Endothelial cell of umbilical vein (primary cell): ENCODE measurements at regions not wholly inside any gene's neighbourhood (a gene's known extent, or its start where the extent isn't known, plus 50 kb on each side); places are given as distances from the start of the nearest gene placed in this dataset.
A peak's percentile ranks its signal among the peaks of the same experiment; 100 is the strongest.

Experiments
- BruUV-seq: library from RNA; stranded (reverse); fragments of 400-500 nt; replicated peaks from 2 replicates; lab custom pipeline; 2021; lab: Mats Ljungman, UMichigan
- CTCF ChIA-PET: fragments of 300-600, 350-600 bp; sonication (Branson Sonifier 250); formaldehyde crosslinking; loops from one replicate; lab custom pipeline; 2021; ENCODE audit warnings: antibody characterized with exemption, inconsistent platforms; lab: Charles Lee
- POLR2A ChIA-PET: fragments of 300-600, 350-600 bp; sonication (Branson Sonifier 250); formaldehyde crosslinking; loops from one replicate; lab custom pipeline; 2021; ENCODE audit warnings: antibody characterized with exemption, inconsistent platforms; lab: Charles Lee
- DNase-seq: peaks from one replicate; pipeline ENCODE4 v3.0.0-alpha.2; 2011; ENCODE audit warnings: low read depth, low spot score
- FAIRE-seq: peaks from 2 replicates; lab custom pipeline; 2011; peaks lifted over from hg19 to GRCh38; lab: Jason Lieb, UNC
- H2AFZ ChIP-seq: 2 replicates; pipeline ENCODE4 v1.6.0; 2012; ENCODE audit warnings: low read depth, low read length, control low read depth, inconsistent platforms
- H3K27ac ChIP-seq: 2 replicates; pipeline ENCODE4 v1.5.1; 2011; ENCODE audit warnings: low read depth, mild to moderate bottlenecking, control low read depth, low read length, moderate library complexity; ENCODE audit not compliant: insufficient read depth
- H3K27me3 ChIP-seq, 2 experiments: 2 replicates each; pipeline versions ENCODE4 v1.6.0 to v1.6.1; 2011; ENCODE audit warnings: low read length in 2 of 2, mixed read lengths in 1 of 2; ENCODE audit not compliant: control insufficient read depth in 2 of 2, insufficient read depth in 2 of 2
- H3K36me3 ChIP-seq, 2 experiments: 2 replicates in 1 of 2; 3 replicates in 1 of 2; pipeline ENCODE4 v1.5.1; 2011; ENCODE audit warnings: low read length in 2 of 2, mild to moderate bottlenecking in 1 of 2, moderate library complexity in 1 of 2; ENCODE audit not compliant: control insufficient read depth in 2 of 2, insufficient read depth in 2 of 2; ENCODE audit errors: extremely low read depth in 1 of 2
- H3K4me1 ChIP-seq: 3 replicates; pipeline ENCODE4 v1.5.1; 2011; ENCODE audit warnings: mild to moderate bottlenecking, low read length; ENCODE audit not compliant: control insufficient read depth, insufficient read depth; ENCODE audit errors: extremely low read depth
- H3K4me2 ChIP-seq: 2 replicates; pipeline ENCODE4 v1.6.1; 2011; ENCODE audit warnings: low read length, control low read depth, mixed read lengths; ENCODE audit not compliant: insufficient read depth
- H3K4me3 ChIP-seq, 3 experiments: fragments of 200-600 bp in 1 of 3; sonication (generic), shearing (Covaris generic) in 1 of 3; replicated peaks in 1 of 3; 2 replicates each; pipeline ENCODE4 v1.5.1; 2011 to 2016; ENCODE audit warnings: control low read depth in 3 of 3, low read length in 3 of 3, mild to moderate bottlenecking in 2 of 3, inconsistent platforms in 1 of 3, low read depth in 1 of 3, moderate library complexity in 1 of 3; ENCODE audit not compliant: insufficient read depth in 1 of 3
- H3K79me2 ChIP-seq: 2 replicates; pipeline ENCODE4 v1.6.0; 2012; ENCODE audit warnings: low read length, inconsistent platforms; ENCODE audit not compliant: control insufficient read depth, insufficient read depth
- H3K9ac ChIP-seq: replicated peaks from 2 replicates; pipeline ENCODE3; 2011; ENCODE audit warnings: low read length, control low read depth; ENCODE audit not compliant: insufficient read depth; ENCODE audit errors: extremely low read depth
- H3K9me1 ChIP-seq: replicated peaks from 3 replicates; pipeline ENCODE4 v1.6.0; 2011; ENCODE audit warnings: mild to moderate bottlenecking, low read length; ENCODE audit not compliant: control insufficient read depth, insufficient read depth; ENCODE audit errors: extremely low read depth
- H3K9me3 ChIP-seq: replicated peaks from 2 replicates; pipeline ENCODE4 v1.5.1; 2012; ENCODE audit warnings: low read length, inconsistent platforms; ENCODE audit not compliant: control insufficient read depth, insufficient read depth
- H4K20me1 ChIP-seq: replicated peaks from 2 replicates; pipeline ENCODE3; 2011; ENCODE audit warnings: mild to moderate bottlenecking, low read length; ENCODE audit not compliant: control insufficient read depth, insufficient read depth; ENCODE audit errors: extremely low read depth
- EZH2 ChIP-seq: IDR thresholded peaks from 2 replicates; pipeline ENCODE4 v1.6.1; 2012; ENCODE audit warnings: borderline replicate concordance, low read depth, mild to moderate bottlenecking, moderate library complexity, low read length, inconsistent platforms; ENCODE audit not compliant: severe bottlenecking
- FOS ChIP-seq: IDR thresholded peaks from 2 replicates; pipeline ENCODE4 v1.6.1; 2011; ENCODE audit warnings: mild to moderate bottlenecking, low read length, moderate library complexity, borderline replicate concordance; ENCODE audit not compliant: insufficient read depth
- GATA2 ChIP-seq: IDR thresholded peaks from 2 replicates; pipeline ENCODE4 v1.7.0; 2011; ENCODE audit warnings: low read depth, mild to moderate bottlenecking, moderate library complexity, mixed read lengths, low read length; ENCODE audit not compliant: insufficient read length, insufficient read depth
- JUN ChIP-seq: IDR thresholded peaks from 2 replicates; pipeline ENCODE4 v1.6.1; 2011; ENCODE audit warnings: borderline replicate concordance, low read depth; ENCODE audit not compliant: insufficient read length, insufficient read depth
- MAX ChIP-seq: IDR thresholded peaks from 2 replicates; pipeline ENCODE4 v1.6.1; 2011; ENCODE audit not compliant: insufficient read depth, insufficient read length
- MYC ChIP-seq: IDR thresholded peaks from one replicate; pipeline ENCODE4 v1.6.1; 2011; ENCODE audit warnings: mild to moderate bottlenecking, low read depth, low read length
- POLR2A ChIP-seq: IDR thresholded peaks from 2 replicates; pipeline ENCODE4 v1.6.1; 2012; ENCODE audit warnings: low read depth, mild to moderate bottlenecking, control low read depth, low read length
- POLR2AphosphoS5 ChIP-seq: IDR thresholded peaks from 2 replicates; pipeline ENCODE4 v1.6.1; 2012; ENCODE audit warnings: low read depth, mild to moderate bottlenecking, control low read depth, low read length, moderate library complexity; ENCODE audit not compliant: insufficient read depth
- dilution Hi-C: fragments of 300-500 bp; cut with MboI; formaldehyde crosslinking; loops from one replicate; pipeline ENCODE4 v1.15.0; 2019; ENCODE audit warnings: low sequenced_read_pairs; ENCODE audit not compliant: extremely low pct_ligation_motif_present
- intact Hi-C: fragments of 100-400 bp; cut with micrococcal nuclease; formaldehyde crosslinking; loops from one replicate; pipeline ENCODE4 v1.10.0; 2022
- TF ChIP-seq, protein P1 (sequence below), 2 donors: IDR thresholded peaks; 1 replicate in 1 of 2; 2 replicates in 1 of 2; pipeline ENCODE4 v1.5.1; 2011; ENCODE audit warnings: low read length in 2 of 2, mild to moderate bottlenecking in 2 of 2, moderate library complexity in 2 of 2, control low read depth in 1 of 2, inconsistent platforms in 1 of 2, low read depth in 1 of 2; ENCODE audit not compliant: insufficient read depth in 1 of 2; ENCODE audit errors: extremely low read depth in 1 of 2

- intact Hi-C loops = loop anchor here (1.0 to 10.0 kb wide), 3 partner anchors 23 to 1535 kb away; no protein-coding TSS in a partner anchor
- H3K9me3 ChIP-seq = no peaks in the 10 kb centered on the region
- peak overlapping the region; percentile 2 for H2AFZ ChIP-seq
- no peak overlapping the region for H3K27ac ChIP-seq
- H4K20me1 ChIP-seq = no peaks in the 10 kb centered on the region
- no TSS peak for BruUV-seq
- no peaks in the 10 kb centered on the region for H3K79me2 ChIP-seq
- DNase-seq (peak; percentile 40), FAIRE-seq (no peak)
- no peaks in the 10 kb centered on the region for H3K36me3 ChIP-seq
- no peak overlapping the region for H3K4me3 ChIP-seq
- H3K27me3 ChIP-seq = no peaks in the 10 kb centered on the region
- H3K9ac ChIP-seq = no peak overlapping the region
- POLR2A ChIA-PET = no interaction called here
- no peak overlapping the region for H3K4me2 ChIP-seq
- CTCF ChIA-PET = interaction anchor here (1.2 to 8.4 kb wide), 4 partner anchors 50 to 1298 kb away, joined by 3 to 192 read pairs (median 58); no protein-coding TSS in a partner anchor
- H3K9me1 ChIP-seq = no peaks in the 10 kb centered on the region
- H3K4me1 ChIP-seq = peaks cover 12% of the 10 kb centered on the region
- dilution Hi-C loops = no loop called here
- TF ChIP-seq, protein P1, sequence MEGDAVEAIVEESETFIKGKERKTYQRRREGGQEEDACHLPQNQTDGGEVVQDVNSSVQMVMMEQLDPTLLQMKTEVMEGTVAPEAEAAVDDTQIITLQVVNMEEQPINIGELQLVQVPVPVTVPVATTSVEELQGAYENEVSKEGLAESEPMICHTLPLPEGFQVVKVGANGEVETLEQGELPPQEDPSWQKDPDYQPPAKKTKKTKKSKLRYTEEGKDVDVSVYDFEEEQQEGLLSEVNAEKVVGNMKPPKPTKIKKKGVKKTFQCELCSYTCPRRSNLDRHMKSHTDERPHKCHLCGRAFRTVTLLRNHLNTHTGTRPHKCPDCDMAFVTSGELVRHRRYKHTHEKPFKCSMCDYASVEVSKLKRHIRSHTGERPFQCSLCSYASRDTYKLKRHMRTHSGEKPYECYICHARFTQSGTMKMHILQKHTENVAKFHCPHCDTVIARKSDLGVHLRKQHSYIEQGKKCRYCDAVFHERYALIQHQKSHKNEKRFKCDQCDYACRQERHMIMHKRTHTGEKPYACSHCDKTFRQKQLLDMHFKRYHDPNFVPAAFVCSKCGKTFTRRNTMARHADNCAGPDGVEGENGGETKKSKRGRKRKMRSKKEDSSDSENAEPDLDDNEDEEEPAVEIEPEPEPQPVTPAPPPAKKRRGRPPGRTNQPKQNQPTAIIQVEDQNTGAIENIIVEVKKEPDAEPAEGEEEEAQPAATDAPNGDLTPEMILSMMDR (IDR thresholded peaks at IDR 0.05; ENCODE audit: extremely low read depth in 1 of 2, insufficient read depth in 1 of 2, low read depth in 1 of 2, low read length in 2 of 2) = no peak
- TF ChIP-seq MAX = no peak
- peak; percentile 29 for TF ChIP-seq JUN
- no peak for TF ChIP-seq MYC
- TF ChIP-seq POLR2A = no peak
- TF ChIP-seq EZH2 = no peak
- TF ChIP-seq FOS = peak; percentile 64
- no peak for TF ChIP-seq POLR2AphosphoS5
- TF ChIP-seq GATA2 = no peak
These were observed 71.9 kb upstream of the USP24 start for GRCh38 chr1:55286856-55287602.
